SK-N-SH (cell line): ENCODE measurements at regions not wholly inside any gene's neighbourhood (a gene's known extent, or its start where the extent isn't known, plus 50 kb on each side); places are given as distances from the start of the nearest gene placed in this dataset.

ENCODE experiments used
- SIN3A ChIP-seq: IDR thresholded peaks from 2 replicates; pipeline ENCODE4 v1.6.1; 2012; ENCODE audit warnings: low read depth, mild to moderate bottlenecking, low read length, moderate library complexity, borderline replicate concordance
- TEAD4 ChIP-seq: IDR thresholded peaks from 2 replicates; pipeline ENCODE4 v1.4.0; 2012; ENCODE audit warnings: mild to moderate bottlenecking, borderline replicate concordance; ENCODE audit not compliant: insufficient read depth
- TF ChIP-seq, protein P1 (sequence below): IDR thresholded peaks from 2 replicates; pipeline ENCODE4 v1.6.1; 2012; ENCODE audit warnings: mild to moderate bottlenecking, low read depth, low read length, moderate library complexity
- TF ChIP-seq, protein P2 (sequence below): fragments of 200-600 bp; sonication (generic); IDR thresholded peaks from 2 replicates; pipeline ENCODE4 v1.6.1; 2017; ENCODE audit warnings: antibody characterized with exemption, mild to moderate bottlenecking, moderate library complexity
- TF ChIP-seq, protein P3 (sequence below): IDR thresholded peaks from 2 replicates; pipeline ENCODE4 v1.4.0; 2012; ENCODE audit warnings: low read depth
- TF ChIP-seq, protein P4 (sequence below): fragments of 150-350 bp; IDR thresholded peaks from 2 replicates; pipeline ENCODE4 v1.6.1; 2017; ENCODE audit warnings: antibody characterized with exemption, low read length, low read depth, borderline replicate concordance

DNA sequence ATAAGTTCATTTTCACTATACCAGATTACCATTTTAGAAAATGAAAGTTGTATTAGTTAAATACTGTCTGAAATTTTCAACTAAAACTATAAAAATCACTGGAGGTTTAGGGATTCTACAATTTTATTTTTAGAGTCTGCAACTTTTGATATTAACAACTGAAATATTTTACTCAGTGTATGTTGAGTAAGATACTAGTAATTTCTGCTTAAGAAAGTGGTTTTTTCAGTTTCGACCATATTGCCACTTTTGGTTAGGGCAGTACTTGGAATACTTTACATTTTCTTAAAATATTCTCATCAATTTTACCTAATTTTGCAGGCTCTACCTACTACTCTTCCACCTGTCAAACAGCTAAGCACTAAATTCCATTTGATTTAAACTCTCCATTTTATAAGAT, 59.6 kb downstream of the KCNRG start:
- TF ChIP-seq SIN3A (no peak), TEAD4 (no peak)
- TF ChIP-seq, protein P1, sequence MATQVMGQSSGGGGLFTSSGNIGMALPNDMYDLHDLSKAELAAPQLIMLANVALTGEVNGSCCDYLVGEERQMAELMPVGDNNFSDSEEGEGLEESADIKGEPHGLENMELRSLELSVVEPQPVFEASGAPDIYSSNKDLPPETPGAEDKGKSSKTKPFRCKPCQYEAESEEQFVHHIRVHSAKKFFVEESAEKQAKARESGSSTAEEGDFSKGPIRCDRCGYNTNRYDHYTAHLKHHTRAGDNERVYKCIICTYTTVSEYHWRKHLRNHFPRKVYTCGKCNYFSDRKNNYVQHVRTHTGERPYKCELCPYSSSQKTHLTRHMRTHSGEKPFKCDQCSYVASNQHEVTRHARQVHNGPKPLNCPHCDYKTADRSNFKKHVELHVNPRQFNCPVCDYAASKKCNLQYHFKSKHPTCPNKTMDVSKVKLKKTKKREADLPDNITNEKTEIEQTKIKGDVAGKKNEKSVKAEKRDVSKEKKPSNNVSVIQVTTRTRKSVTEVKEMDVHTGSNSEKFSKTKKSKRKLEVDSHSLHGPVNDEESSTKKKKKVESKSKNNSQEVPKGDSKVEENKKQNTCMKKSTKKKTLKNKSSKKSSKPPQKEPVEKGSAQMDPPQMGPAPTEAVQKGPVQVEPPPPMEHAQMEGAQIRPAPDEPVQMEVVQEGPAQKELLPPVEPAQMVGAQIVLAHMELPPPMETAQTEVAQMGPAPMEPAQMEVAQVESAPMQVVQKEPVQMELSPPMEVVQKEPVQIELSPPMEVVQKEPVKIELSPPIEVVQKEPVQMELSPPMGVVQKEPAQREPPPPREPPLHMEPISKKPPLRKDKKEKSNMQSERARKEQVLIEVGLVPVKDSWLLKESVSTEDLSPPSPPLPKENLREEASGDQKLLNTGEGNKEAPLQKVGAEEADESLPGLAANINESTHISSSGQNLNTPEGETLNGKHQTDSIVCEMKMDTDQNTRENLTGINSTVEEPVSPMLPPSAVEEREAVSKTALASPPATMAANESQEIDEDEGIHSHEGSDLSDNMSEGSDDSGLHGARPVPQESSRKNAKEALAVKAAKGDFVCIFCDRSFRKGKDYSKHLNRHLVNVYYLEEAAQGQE: no peak
- TF ChIP-seq, protein P2, sequence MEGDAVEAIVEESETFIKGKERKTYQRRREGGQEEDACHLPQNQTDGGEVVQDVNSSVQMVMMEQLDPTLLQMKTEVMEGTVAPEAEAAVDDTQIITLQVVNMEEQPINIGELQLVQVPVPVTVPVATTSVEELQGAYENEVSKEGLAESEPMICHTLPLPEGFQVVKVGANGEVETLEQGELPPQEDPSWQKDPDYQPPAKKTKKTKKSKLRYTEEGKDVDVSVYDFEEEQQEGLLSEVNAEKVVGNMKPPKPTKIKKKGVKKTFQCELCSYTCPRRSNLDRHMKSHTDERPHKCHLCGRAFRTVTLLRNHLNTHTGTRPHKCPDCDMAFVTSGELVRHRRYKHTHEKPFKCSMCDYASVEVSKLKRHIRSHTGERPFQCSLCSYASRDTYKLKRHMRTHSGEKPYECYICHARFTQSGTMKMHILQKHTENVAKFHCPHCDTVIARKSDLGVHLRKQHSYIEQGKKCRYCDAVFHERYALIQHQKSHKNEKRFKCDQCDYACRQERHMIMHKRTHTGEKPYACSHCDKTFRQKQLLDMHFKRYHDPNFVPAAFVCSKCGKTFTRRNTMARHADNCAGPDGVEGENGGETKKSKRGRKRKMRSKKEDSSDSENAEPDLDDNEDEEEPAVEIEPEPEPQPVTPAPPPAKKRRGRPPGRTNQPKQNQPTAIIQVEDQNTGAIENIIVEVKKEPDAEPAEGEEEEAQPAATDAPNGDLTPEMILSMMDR: no peak
- TF ChIP-seq, protein P3, sequence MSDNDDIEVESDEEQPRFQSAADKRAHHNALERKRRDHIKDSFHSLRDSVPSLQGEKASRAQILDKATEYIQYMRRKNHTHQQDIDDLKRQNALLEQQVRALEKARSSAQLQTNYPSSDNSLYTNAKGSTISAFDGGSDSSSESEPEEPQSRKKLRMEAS: no peak
- TF ChIP-seq, protein P4, sequence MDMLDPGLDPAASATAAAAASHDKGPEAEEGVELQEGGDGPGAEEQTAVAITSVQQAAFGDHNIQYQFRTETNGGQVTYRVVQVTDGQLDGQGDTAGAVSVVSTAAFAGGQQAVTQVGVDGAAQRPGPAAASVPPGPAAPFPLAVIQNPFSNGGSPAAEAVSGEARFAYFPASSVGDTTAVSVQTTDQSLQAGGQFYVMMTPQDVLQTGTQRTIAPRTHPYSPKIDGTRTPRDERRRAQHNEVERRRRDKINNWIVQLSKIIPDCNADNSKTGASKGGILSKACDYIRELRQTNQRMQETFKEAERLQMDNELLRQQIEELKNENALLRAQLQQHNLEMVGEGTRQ: no peak
